HFFc6 (cell line): ENCODE measurements at regions not wholly inside any gene's neighbourhood (a gene's known extent, or its start where the extent isn't known, plus 50 kb on each side); places are given as distances from the start of the nearest gene placed in this dataset.

Experiments used
- DNase-seq: peaks from one replicate; pipeline ENCODE4 v3.0.0-alpha.2; 2018
- H3K27ac Mint-ChIP-seq: 2 replicates; pipeline ENCODE4 v1.8.0; 2020; ENCODE audit warnings: mild to moderate bottlenecking, mixed read lengths
- H3K27me3 Mint-ChIP-seq: 2 replicates; pipeline ENCODE4 v1.8.0; 2021; ENCODE audit warnings: mild to moderate bottlenecking, moderate library complexity, mixed read lengths; ENCODE audit not compliant: insufficient read depth
- H3K36me3 Mint-ChIP-seq: 2 replicates; pipeline ENCODE4 v1.8.0; 2021; ENCODE audit warnings: low read depth, mixed read lengths
- H3K4me1 Mint-ChIP-seq: 2 replicates; pipeline ENCODE4 v1.8.0; 2020; ENCODE audit warnings: low read depth, mixed read lengths
- H3K4me3 Mint-ChIP-seq: 2 replicates; pipeline ENCODE4 v1.8.0; 2020; ENCODE audit warnings: mild to moderate bottlenecking, moderate library complexity, mixed read lengths
- H3K9me3 Mint-ChIP-seq: 2 replicates; pipeline ENCODE4 v1.8.0; 2020; ENCODE audit warnings: mild to moderate bottlenecking, mixed read lengths
- TF ChIP-seq, protein P1 (sequence below): fragments of 200-600 bp; sonication (generic); IDR thresholded peaks from 2 replicates; pipeline ENCODE4 v1.5.0; 2021; ENCODE audit warnings: antibody characterized with exemption, mild to moderate bottlenecking

GRCh38 chr2:147352264-147353071 lies 492.4 kb upstream of the ACVR2A start:
- H3K36me3 Mint-ChIP-seq: no peaks in the 10 kb centered on the region; the same call in 1 of the 2 replicates
- no peaks in the 10 kb centered on the region for H3K4me1 Mint-ChIP-seq
- DNase-seq: no peak
- peaks cover 1% of the 10 kb centered on the region; the same call in 1 of the 2 replicates for H3K27me3 Mint-ChIP-seq
- TF ChIP-seq, protein P1, sequence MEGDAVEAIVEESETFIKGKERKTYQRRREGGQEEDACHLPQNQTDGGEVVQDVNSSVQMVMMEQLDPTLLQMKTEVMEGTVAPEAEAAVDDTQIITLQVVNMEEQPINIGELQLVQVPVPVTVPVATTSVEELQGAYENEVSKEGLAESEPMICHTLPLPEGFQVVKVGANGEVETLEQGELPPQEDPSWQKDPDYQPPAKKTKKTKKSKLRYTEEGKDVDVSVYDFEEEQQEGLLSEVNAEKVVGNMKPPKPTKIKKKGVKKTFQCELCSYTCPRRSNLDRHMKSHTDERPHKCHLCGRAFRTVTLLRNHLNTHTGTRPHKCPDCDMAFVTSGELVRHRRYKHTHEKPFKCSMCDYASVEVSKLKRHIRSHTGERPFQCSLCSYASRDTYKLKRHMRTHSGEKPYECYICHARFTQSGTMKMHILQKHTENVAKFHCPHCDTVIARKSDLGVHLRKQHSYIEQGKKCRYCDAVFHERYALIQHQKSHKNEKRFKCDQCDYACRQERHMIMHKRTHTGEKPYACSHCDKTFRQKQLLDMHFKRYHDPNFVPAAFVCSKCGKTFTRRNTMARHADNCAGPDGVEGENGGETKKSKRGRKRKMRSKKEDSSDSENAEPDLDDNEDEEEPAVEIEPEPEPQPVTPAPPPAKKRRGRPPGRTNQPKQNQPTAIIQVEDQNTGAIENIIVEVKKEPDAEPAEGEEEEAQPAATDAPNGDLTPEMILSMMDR: no peak
- peaks cover 23% of the 10 kb centered on the region for H3K9me3 Mint-ChIP-seq
- H3K4me3 Mint-ChIP-seq: no peak overlapping the region
- H3K27ac Mint-ChIP-seq: no peak overlapping the region

DNA sequence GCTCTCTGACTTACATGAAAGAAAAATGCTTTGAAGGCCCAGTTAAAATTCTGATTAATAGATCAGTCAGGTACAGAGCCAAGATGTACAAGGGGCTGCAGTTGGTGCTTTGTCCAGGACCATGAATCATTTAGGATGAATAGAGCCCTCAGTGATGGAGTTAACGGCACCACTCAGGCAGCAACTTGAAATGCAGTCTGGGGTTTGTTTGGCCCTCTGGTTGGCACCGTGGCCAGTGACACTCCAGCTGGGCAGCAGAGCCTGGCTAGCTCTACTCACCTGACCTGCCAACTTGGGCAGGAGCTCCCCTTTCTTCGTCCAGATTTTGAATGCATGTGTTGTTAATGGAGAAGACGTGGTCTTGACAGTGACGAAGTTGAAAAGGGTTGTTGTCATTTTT lies 493.0 kb upstream of the ACVR2A start:
- no peaks in the 10 kb centered on the region; the same call in 1 of the 2 replicates for H3K36me3 Mint-ChIP-seq
- peaks cover 21% of the 10 kb centered on the region for H3K9me3 Mint-ChIP-seq
- no peak overlapping the region for H3K27ac Mint-ChIP-seq
- H3K4me1 Mint-ChIP-seq: no peaks in the 10 kb centered on the region
- TF ChIP-seq, protein P1: no peak
- H3K4me3 Mint-ChIP-seq: no peak overlapping the region
- peaks cover 1% of the 10 kb centered on the region; the same call in 1 of the 2 replicates for H3K27me3 Mint-ChIP-seq
- no peak for DNase-seq

DNA sequence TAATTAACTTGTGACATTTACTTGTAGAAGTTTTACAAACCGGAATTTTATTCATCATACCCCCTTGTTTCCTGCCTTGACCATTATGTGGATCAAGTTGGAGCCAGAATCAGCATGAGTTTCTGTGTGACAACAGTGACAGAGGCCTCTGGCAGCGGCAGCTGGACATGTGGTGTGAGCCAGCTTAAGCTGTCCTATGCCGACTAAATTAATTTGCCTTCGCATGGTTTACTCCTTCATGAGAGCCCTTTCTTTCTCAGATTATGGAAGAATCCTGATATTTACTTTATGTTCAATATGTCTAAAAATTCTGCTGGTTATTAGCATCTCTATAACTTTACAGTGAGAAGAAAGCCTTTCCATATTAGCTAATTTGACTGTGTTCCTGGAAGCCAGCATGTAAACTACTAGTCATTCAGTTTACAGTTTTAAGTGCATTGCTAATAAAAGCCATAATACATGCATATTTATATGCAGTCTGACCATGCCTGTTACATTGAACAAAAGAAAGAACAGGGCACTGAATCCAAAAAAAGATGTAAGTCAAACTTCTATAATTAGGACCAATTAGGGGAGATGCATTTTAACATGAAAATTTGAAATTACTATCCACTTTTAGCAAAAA lies 495.8 kb upstream of the ACVR2A start:
- H3K4me1 Mint-ChIP-seq: no peaks in the 10 kb centered on the region
- H3K27ac Mint-ChIP-seq: no peak overlapping the region
- no peak overlapping the region for H3K4me3 Mint-ChIP-seq
- TF ChIP-seq, protein P1: no peak
- no peak for DNase-seq
- peaks cover 41% of the 10 kb centered on the region for H3K9me3 Mint-ChIP-seq
- H3K36me3 Mint-ChIP-seq: no peaks in the 10 kb centered on the region; the same call in 1 of the 2 replicates
- peaks cover 1% of the 10 kb centered on the region; the same call in 1 of the 2 replicates for H3K27me3 Mint-ChIP-seq

DNA sequence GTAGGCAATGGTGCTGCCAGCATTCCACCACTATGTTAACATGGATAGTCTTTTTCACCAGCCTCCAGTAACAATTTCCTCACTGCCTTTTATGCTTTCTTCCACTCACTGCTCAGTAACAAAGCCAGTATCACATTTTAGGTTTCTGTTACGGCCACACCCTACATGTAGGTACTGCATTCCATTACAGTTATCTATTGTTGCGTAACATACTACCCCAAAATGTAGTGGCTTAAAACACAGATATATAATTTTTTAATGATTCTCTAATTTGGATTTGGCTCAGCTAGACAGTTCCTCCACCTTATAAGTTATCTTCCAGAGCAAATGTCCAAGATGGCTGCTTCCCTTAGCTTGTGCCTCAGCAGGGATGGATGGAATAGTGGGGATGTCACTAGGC lies 498.7 kb upstream of the ACVR2A start:
- peaks cover 50% of the 10 kb centered on the region for H3K9me3 Mint-ChIP-seq
- H3K4me1 Mint-ChIP-seq: no peaks in the 10 kb centered on the region
- H3K4me3 Mint-ChIP-seq: no peak overlapping the region
- no peak for DNase-seq
- H3K27ac Mint-ChIP-seq: no peak overlapping the region
- TF ChIP-seq, protein P1: no peak
- H3K36me3 Mint-ChIP-seq: no peaks in the 10 kb centered on the region
- peaks cover 1% of the 10 kb centered on the region; the same call in 1 of the 2 replicates for H3K27me3 Mint-ChIP-seq

- peaks cover 50% of the 10 kb centered on the region for H3K9me3 Mint-ChIP-seq
- DNase-seq: no peak
- H3K4me3 Mint-ChIP-seq: no peak overlapping the region
- H3K36me3 Mint-ChIP-seq: no peaks in the 10 kb centered on the region
- H3K27ac Mint-ChIP-seq: no peak overlapping the region
- TF ChIP-seq, protein P1: no peak
- peaks cover 1% of the 10 kb centered on the region; the same call in 1 of the 2 replicates for H3K27me3 Mint-ChIP-seq
- H3K4me1 Mint-ChIP-seq: no peaks in the 10 kb centered on the region
These were observed 499.6 kb upstream of the ACVR2A start for GRCh38 chr2:147345246-147345645.
